GM19397 (cell line): ENCODE measurements at regions not wholly inside any gene's neighbourhood (a gene's known extent, or its start where the extent isn't known, plus 50 kb on each side); places are given as distances from the start of the nearest gene placed in this dataset.

Experiments
- ATAC-seq: cut with Tn5 transposase; IDR thresholded peaks from one replicate; pipeline ENCODE4 v1.9.1; 2021; ENCODE audit warnings: mild to moderate bottlenecking, moderate library complexity; ENCODE audit not compliant: unreplicated experiment

DNA sequence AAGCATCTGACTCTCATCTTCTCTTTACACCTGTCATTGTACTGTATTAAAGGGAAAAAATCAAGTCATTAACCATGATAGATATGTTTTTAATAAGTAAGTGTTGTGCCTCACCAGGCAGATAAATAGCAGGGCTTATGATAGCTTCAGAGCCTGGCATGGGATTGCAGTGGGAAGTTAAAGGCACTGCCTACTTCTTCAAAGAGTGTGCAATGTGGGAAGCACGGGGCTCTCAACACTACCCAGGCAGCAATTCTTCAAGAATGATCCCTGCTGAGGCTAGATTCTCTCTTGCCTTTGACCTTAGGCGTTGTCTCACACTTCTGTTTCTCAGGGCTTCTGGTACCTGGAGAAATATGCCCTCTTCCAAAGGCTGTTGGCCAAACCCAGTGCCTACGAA lies 297.3 kb downstream of the MAF start:
- no peak for ATAC-seq

DNA sequence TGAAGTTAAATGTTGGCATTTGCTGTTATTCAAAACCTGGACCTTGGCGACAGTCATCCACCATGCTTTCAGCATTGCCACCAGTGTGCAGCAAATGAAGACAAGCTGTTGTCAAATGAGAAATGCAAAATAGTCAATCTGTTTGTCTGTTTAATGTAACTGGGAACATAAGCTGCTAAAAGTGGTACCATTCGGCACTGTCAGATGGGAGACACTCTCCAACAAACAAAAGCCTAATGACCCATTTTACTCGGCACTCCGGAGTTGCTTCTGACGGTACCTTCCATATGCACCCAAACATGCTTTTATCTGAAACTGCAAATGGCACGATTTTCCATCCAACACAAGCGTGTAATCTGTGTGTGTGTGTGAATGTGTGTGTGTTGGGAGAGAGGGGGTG lies 297.8 kb downstream of the MAF start:
- no peak for ATAC-seq

DNA sequence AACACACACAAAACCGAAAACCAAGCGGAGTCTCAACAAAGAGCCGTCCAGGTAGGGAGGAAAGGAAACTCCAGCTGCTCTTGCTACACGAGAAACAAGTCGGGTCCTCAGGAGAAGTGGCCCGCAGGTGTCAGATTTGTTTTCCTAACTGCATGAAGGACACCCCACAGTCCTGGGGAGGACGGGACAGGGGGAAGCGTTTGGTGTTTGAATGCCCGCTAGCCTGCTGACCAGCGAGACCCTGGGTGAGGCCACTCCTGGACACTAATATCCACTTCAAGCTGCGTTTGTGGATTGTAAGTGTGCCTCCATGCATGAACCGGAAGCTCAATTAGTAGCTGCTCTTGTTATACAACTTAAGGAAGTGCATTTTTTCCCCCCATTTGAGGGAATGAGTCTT lies 299.5 kb downstream of the MAF start:
- ATAC-seq = no peak

DNA sequence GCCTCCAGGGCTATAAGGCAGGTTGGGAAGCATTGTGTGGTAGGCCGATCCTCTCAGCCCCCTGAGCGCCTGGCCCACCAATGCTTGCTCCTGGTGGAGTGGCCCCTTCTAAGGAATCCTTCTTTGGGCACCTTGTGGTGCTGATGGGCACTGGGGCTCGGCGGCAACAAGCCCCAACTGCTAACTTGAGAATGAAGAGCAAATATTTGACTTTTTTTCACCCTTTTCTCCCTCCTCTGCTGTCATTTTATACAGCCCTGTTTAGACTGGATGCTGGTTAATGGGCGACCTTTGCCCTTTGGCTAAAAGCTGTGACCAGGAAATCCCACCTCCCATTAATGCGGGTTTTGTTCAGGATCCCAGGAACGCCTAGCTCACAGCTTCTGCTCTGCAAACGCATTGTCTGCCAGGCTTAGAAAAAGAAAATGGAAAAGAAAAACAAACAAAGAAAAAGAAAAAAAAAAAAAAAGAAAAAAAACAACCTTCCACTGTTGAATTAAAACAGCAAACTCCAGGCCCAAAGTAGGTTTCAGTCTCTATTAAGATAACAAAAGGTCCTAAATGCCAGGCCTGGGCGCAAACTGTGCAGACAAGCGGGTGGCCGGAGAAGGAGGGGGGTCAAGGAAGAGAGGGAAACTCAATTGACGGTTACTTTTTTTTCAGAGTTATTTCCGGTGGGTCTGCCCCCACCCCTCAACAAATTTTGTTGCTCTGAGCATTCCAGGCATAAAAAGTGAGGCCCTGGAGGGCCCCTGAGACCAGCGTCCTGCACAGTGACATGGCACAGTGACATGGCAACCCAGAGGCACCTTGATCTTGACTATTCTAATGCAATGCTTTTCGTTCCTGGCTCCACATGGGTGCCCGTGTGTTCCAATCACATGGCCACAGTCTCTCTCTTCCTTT lies 301.4 kb downstream of the MAF start:
- ATAC-seq = no peak

DNA sequence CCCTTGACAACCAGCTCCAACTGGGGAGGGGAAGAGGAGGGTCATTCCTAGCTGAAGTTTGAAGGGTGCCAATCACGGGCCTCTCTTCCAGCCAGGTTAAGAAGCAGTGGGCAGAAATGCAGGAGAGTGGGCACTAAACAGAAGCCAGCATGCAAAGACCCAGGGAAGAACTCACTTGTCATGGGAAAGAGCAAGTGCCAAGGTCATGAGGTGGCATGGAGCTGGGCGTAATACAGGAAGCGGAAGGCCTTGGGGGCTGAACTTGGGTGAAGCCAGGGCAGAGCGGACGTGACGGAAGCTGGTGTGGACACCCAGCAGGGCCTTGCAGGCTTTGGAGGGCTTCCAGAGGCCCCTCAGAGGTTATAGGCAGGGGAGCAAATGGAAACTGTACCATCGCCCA lies 302.1 kb downstream of the MAF start:
- ATAC-seq = no peak

DNA sequence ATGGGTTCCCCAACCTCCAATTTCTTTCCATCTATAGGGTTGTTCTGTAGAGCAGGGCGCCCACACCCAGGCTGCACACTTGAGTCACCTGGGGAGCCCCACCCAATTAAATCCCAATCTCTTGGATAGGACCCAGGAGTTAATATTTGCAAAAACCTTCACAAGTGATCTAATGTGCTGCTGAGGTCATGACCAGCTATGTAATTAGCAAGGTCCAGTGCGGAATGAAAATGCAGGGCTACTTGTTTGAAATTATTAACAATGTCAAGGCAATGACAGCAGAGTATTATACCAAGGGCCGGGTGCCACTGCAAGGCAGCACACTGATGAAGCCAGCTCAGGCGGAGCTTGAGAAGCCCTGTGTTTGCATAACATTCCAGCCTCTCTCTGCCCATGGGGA lies 302.7 kb downstream of the MAF start:
- ATAC-seq = no peak

DNA sequence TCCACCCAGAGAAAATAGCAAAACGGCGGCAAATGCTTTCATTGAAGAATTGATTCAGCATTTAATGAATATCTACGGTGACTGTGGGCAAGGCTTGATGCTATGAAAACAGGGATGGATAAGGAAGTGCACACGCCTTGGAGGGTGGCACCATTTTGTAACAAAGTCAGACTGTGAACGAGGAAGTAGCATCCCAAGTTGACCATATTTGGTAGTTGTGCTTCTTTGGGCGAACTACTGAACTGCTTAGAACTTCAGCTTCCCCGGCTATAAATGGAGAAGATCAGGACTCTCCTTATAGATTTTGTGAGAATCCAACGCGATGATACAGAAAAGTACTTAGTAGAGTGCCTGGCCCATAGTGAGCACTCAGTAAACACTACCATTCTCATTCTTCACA lies 303.2 kb downstream of the MAF start:
- no peak for ATAC-seq

DNA sequence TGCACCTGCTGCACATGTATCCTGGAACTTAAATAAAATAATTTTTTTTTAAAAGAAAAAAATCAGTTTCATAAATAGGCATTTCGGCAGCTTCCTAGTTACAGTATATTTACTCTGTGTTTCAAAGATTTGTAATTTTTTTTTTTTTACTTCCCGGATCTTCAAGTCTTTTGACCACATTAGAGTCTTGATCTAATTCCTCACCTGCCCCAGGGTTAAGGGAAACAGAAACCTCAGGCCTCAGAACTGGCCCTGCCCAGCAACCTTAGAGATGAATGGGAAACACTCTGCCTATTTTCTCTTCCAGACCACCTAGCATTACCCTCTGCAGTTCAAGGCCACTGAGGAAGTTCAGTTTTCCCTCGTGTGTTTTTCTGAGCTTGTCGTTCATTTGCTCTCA lies 304.0 kb downstream of the MAF start:
- ATAC-seq = no peak

DNA sequence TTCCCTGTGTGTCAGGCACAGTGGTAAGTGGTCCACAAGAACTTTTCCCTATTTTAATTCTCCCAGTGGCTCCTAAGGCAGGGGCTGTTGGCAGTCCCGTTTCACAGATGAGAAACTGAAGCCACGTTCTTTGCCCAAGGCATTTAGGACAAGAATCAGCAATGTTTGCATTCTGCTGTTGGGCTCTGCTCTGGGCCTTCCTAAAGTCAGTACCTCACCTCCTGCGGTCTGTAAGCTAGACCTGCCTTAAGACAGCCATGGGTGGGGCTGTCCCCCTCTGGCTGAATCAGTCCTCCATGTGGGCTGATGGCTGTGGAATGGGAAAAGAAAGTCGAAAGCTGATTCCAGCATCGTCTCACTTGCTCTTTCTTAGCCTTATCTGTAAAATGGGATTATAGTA lies 304.8 kb downstream of the MAF start:
- ATAC-seq = no peak

DNA sequence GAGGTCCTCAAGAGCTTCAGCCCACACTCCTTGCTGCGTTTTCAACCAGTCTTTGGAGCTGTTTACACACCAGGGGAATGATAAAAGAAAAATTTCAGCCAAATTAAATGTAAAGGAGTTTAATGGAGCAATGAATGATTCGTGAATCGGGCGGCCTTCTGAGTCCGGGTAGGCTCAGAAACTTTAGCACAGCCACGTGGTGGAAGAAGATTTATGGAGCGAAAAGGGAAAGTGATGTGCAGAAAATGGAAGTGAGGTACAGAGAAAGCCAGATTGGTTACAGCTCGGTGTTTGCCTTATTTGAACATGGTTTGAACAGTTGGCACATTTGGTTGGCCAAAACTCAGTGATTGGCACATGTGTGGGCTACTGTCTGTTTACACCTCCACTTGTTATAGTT lies 305.4 kb downstream of the MAF start:
- ATAC-seq = no peak

DNA sequence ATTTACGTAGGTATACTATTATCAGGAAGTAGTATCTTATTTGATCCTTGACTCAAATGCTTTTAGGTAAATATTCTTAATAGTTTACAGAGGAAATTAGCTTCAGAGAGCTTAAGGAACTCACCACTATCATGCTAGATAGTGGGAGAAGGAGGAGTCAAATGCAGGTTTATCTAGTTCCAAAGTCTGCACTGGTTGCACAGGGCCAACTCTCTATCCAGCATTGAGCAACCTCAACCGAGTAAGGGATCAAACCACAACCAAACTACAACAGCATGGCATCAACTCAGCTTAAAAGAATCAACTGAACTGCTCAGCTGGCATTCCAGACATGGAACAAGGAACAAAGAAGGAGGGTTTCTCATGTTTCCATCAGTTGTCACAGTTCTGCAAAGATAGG lies 306.0 kb downstream of the MAF start:
- no peak for ATAC-seq

DNA sequence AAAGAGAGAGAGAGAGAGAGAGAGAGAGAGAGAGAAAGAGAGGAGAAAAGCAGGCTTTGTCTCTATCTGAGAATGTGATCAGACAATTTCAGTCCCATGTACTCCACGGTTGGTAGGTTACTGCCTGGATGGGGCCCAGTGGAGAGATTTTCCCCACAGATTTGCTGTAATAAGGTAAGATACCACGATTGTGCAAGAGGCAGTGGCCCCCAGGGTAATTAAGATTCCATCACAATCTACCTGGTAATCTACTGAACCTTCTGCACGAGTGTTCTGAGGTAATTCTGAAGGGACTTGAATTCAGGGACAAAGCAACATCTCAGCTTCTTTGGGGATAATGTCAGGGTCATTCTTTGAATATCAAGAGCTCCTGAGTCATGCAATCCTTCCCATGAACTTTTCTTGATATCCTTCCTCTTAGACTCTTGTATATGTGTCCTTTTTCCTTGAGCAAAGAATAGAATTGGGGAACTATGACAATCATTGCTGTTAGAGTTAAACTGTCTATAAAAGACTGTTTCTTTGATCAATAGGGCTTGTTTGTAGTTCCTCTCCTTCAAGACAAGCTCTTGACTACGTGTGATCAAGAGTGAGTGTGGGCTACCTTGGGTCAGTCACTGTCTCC lies 306.6 kb downstream of the MAF start:
- no peak for ATAC-seq

DNA sequence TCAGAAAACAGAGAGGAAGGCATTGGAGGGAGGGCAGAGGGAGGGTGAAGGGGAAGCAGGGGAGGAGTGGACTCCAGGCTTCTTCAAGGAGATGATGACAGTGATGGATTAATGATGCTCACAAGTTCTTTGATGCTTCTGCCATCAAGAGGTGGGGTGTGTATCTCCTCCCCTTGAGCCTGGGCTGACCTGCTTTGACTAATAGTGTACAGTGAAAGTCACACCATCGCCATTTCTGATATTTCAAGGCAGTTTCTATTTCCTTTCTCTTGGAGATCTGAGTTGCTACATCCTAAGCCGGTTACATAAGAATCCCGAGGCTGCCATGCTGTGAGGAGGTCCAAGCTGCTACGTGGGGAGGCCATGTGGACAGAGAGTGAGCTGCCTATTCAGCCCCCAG lies 312.5 kb downstream of the MAF start:
- no peak for ATAC-seq

DNA sequence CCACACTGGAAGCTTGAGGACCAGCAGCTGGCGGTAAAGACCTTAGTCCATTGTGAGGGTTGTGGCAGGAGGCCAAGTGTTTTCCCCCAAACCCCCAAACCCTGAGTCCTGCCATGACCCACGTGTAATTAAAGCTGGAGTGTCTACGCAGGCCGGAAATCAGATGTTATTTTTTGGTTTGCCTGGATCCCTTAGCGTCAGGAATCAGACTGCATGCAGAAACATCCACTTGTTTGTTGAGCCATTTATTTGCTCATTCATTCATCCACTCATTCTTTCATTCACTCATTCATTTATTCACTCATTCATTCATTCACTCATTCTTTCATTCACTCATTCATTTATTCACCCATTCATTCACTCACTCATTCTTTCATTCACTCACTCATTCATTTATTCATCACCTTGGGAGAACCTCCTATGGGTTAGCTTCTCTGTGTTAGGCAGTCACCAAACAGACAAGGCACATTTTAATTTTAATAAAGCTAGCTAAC lies 313.1 kb downstream of the MAF start:
- no peak for ATAC-seq

DNA sequence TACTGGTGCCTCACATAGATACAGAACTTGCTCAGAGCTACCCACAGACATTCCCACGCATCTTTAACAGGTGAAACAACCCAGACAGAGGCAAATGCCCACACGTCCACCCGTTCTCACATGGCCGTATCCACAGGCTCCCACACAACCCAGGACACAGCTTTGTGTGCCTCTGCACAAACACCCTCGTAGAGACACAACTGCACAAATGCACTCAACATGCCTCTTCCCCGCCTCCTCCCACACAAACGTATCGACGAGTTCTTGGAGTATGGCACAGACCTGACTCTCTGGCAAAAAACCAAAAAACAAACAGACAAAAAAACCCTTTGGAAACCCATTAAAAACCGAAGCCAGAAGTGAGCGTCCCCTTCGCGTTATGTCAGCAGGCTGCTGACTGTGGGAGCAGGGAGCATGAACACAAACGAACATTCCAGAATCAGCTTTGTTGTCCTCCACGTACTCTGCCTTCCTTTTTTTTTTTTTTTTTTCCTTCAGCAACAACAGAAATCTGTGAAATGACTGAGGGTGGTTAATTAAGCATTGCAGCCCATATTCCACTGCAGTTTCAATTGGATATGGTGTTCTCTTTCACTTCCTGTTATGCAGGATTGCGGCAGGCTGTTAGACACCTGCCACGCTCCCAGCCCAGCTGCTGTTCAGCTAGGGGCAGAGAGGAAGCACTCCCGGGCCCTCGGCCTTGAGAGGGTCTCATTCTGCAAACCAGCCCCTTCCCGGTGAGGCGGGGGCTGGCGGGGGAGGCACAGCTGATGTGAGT lies 313.7 kb downstream of the MAF start:
- peak; percentile 89 for ATAC-seq

DNA sequence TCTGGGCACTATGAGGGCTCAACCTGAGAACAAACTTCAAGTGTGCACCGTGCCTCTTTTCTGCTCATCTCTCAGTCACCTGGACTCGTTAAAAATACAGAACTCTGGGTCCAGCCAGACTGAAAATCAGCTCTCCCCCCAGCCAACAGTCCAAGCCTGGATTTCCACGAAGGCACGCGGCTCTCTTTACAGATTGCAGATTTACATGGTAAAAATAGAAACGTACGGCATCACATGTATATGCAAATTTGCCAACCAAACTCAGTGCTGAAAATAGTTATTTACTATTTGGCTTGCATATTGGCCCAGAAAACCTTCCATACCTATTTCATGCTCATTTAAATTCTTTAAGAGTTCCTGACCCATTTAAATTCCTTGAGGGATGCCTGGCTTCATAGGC lies 315.8 kb downstream of the MAF start:
- ATAC-seq = no peak

DNA sequence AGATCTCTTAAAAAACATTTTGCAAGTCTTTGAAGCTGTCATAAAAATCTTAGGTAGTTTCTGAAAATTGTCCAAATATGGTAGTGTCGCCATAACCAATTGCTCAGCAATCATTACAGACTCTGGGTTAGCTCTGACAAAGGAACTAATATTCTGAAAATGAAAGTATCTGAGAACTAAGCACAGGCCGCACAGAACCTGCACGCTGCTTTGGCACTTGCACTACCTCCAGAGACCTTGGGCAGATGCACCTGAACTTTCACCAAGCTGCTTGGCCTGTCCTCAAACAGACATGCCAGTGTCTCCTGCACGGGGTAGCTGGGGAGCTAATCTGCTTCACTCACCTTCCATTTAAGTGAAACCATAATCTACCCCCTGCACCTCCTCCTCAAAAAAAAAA lies 317.0 kb downstream of the MAF start:
- no peak for ATAC-seq

DNA sequence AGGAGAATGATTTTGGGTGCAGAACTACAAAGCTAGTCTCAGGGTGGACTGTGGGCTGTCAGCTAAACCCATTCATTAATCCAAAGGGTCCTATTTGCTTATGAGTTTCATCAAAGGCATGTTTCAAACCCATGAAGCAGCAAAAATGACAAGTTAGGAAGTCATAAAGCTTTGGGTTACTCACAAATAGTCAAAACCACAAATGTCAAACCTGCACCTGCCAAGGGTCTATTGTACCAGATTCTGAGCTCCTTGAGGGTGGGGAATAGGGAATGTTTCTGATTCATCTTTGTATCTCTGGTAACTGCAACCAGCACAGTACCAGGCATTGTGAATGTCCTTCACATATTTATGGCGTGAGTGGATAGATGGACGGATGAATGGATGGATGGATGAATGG lies 317.7 kb downstream of the MAF start:
- no peak for ATAC-seq

DNA sequence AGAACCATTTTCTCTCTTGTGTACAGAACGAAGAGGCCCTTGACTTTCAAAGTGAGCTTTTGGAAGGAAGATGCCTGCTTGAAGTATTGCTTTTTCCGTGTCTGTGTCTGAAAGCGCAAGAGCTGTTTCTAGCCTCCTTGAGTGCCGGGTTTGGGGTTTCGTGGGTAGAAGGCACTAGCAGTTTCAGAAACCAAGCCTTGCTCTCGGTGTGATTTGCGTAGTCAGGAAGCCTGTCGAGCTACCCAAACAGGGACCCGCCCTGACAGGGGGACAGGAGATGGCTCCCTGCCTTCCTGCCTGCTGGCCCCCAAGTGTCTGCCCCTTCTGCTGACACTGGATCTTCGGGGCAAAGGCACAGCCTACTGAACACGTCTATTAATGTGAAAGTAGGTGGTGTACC lies 322.0 kb downstream of the MAF start:
- ATAC-seq = no peak

DNA sequence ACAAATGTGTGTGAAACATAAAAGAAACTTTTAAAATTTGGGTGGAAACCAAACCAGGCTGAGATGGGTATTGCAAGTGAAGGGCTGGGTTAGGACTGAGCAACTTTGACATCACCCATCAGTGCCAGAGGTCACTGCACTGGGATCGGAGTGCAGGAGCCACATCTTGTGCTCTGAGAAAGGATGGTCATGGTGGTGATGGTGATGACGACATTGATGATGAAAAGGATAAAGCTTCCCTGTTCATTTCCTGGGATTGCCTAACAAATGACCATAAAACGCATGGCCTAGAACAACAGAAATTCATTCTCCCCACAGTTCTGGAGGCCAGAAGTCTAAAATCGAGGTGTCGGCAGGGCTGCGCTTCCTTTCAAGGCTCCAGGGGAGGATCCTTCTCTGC lies 324.0 kb downstream of the MAF start:
- ATAC-seq = no peak

DNA sequence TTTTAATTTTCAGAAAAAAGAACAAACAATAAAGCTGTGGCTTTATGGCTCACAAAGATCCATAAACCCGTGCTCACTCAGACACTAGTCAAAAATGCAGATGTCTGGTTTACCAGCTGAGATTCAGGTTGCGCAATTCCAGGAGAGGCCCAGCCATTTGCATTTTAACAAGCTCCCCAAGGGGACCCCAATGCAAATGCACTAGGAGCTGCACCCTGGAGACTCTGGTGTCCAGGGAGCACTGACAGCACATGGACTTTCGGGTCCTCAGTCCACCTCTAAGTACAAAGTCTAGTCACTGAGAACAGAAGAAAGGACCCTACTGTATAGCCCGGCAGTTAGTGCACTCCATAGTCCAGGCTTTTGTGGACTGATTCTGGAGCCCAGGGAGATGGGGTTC lies 326.3 kb downstream of the MAF start:
- no peak for ATAC-seq

DNA sequence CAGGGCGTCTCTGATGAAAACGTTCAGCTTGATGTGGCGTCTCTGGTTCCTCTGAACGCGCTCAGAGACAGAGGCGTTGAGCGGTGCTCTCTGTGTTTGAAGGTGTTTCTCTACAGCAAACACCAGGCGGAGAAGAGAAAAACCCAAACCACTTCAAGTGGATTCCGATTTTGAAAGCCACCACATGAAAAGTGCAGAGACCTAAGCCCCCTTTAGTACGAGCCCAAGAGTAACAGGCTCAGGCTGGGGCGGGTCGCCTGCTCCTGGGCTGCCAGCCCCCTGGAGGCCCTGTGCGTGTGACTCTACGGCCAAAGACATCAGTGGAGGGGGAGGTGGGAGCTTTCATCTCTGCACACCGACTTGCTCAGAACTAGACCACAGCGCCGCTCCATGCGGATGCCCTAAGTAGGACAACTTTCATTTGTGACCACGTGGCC lies 328.4 kb downstream of the MAF start:
- ATAC-seq = no peak
